ENCODE measurements at regions not wholly inside any gene's neighbourhood (a gene's known extent, or its start where the extent isn't known, plus 50 kb on each side); places are given as distances from the start of the nearest gene placed in this dataset.
"Not testable (repeated sequence)": the region's sequence is repeated elsewhere in the genome, so short reads cannot be mapped to it uniquely, and the experiment has no call there.

- no peak for DNase-seq (ENCODE audit: low read depth in 3 of 3)
Measured at GRCh38 chr11:134666273-134667174, 254.5 kb upstream of the B3GAT1 start.

GRCh38 chr11:134665571-134666270 is 253.7 kb upstream of the B3GAT1 start:
- no peak for DNase-seq (ENCODE audit: low read depth in 3 of 3)

- no peak for DNase-seq (ENCODE audit: low read depth in 3 of 3)
Measured at GRCh38 chr11:134665188-134665535, 253.1 kb upstream of the B3GAT1 start.

GRCh38 chr11:134664447-134665187 is 252.6 kb upstream of the B3GAT1 start:
- DNase-seq (ENCODE audit: low read depth in 3 of 3): no peak

- DNase-seq (ENCODE audit: low read depth in 3 of 3): no peak
Measured at GRCh38 chr11:134663506-134664313, 251.7 kb upstream of the B3GAT1 start.

GRCh38 chr11:134662629-134663360 is 250.8 kb upstream of the B3GAT1 start:
- DNase-seq (ENCODE audit: low read depth in 3 of 3): no peak

GRCh38 chr11:134661660-134662059 is 249.6 kb upstream of the B3GAT1 start:
- DNase-seq (ENCODE audit: low read depth in 3 of 3): no peak

- DNase-seq (ENCODE audit: low read depth in 3 of 3): no peak
Measured at GRCh38 chr11:134660416-134660815, 248.4 kb upstream of the B3GAT1 start.

GRCh38 chr11:134659882-134660281 is 247.8 kb upstream of the B3GAT1 start:
- no peak for DNase-seq (ENCODE audit: low read depth in 3 of 3)

GRCh38 chr11:134658481-134659225 is 246.6 kb upstream of the B3GAT1 start:
- no peak for DNase-seq (ENCODE audit: low read depth in 3 of 3)

- DNase-seq (ENCODE audit: low read depth in 3 of 3): no peak
Measured at GRCh38 chr11:134657631-134658030, 245.6 kb upstream of the B3GAT1 start.

GRCh38 chr11:134656861-134657540 is 245.0 kb upstream of the B3GAT1 start:
- DNase-seq (ENCODE audit: low read depth in 3 of 3): no peak

- not testable (repeated sequence) for DNase-seq (ENCODE audit: low read depth in 3 of 3)
Measured at GRCh38 chr11:134656086-134656840, 244.2 kb upstream of the B3GAT1 start.

GRCh38 chr11:134655189-134655989 is 243.3 kb upstream of the B3GAT1 start:
- DNase-seq (ENCODE audit: low read depth in 3 of 3): no peak

GRCh38 chr11:134654161-134654915 is 242.3 kb upstream of the B3GAT1 start:
- DNase-seq (ENCODE audit: low read depth in 3 of 3): no peak

GRCh38 chr11:134652586-134653255 is 240.7 kb upstream of the B3GAT1 start:
- DNase-seq (ENCODE audit: low read depth in 3 of 3): no peak

Data from stimulated activated CD4-positive, alpha-beta T cell treated with anti-CD3 and anti-CD28 coated beads, TNF-alpha, amount 100 ng/mL, for 4 hours (primary cell).